HG03095 (cell line): ENCODE measurements at regions not wholly inside any gene's neighbourhood (a gene's known extent, or its start where the extent isn't known, plus 50 kb on each side); places are given as distances from the start of the nearest gene placed in this dataset.
"Not testable (repeated sequence)": the region's sequence is repeated elsewhere in the genome, so short reads cannot be mapped to it uniquely, and the experiment has no call there.

Source experiments
- ATAC-seq: cut with Tn5 transposase; IDR thresholded peaks from one replicate; pipeline ENCODE4 v1.9.1; 2021; ENCODE audit warnings: moderate library complexity; ENCODE audit not compliant: unreplicated experiment

DNA sequence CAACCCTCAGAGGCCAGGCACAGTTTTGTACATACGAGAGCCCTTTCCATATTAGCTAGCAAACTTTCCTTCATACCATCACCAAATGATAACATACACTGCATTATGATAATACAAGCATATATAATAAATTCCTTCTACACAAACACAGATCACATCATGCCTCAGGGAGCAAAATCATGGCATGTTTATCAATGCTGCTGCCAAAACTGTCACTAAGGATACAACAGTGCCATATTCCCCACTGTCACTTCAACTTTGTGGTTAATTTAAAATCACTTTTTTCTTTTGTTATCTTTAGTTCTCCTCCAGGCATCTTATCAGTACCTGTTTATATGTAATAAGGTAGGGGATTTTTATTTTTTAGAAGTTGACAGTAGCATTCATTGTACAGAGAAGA, 196.3 kb downstream of the EPM2A start:
- ATAC-seq, result no peak

GRCh38 chr6:145539831-145540230, 195.5 kb downstream of the EPM2A start:
- ATAC-seq, result no peak

DNA sequence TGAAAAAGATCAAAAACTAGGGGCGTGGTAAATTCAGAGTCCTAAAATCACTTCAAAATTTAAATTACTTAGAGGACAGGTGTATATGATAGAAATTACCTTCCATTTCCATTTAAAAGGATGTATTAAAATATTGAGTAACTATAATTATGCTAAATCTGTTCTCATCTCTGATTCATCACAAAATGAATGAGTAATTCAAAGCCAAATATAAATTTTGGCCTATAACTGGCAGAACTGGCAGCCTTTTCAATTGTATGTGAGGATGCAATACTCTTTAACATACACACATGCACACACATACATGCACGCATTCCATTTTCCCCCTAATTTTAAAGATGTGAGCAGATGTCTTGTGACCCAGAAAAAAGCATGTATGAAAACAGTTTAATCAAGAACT, 194.6 kb downstream of the EPM2A start:
- no peak for ATAC-seq

DNA sequence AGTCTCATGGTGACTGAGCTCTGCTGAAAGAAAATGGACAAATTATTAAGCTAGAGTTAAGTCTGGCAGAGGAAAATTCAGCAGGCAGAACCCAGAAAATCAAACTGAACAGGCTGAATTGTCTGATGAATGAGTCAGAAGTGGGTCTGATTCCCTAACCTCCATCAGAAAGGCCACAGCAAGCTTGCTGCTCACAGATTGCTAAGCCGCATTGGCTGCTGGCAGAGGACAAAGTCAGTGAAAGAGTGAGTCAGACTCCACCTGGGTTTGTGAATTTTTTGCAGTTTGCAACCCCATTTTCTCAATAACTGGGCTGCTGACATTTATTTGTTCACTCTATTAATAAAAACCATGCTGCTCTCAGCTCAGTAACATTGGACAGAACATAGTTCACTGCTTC, 191.3 kb downstream of the EPM2A start:
- no peak for ATAC-seq

DNA sequence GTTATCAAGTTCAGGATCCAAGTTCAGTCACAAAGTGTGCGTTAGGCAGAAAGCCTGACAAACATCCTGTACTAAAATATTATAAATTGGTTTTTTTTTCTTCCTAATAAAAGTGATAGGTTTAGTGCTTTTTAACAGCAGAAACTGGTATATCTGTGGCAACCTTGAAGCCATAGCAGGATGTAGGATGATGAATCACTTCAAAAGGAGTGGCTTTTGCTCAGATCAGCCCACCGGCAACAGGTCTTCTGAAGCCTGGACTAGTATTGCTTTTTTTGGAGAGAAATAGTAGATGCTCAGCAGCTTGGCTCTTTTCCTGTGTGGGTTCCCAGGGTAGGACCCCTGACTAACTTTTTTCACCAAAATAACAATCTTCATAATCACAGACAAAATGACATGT, 190.8 kb downstream of the EPM2A start:
- ATAC-seq, result no peak

DNA sequence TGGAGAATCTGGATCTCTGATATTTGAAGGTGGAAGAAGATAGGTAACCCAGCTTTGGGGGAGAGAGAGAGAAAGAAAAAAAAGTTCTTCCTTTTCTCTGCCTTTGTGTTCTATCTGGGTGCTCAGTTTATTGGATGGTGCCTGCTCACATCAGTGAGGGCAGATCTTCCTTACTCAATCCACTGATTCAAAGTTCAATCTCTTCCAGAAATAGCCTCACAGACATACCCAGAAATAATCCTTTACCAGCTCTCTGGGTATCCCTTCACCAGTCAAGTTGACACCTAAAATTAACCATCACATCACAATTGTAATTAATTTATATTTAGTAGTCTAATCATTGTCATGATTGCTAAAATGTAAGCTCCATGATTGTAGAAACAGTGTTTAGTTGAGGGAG, 189.1 kb downstream of the EPM2A start:
- ATAC-seq, result no peak

- no peak for ATAC-seq
Observed at GRCh38 chr6:145547594-145548335, 187.6 kb downstream of the EPM2A start.

GRCh38 chr6:145548933-145549648, 186.2 kb downstream of the EPM2A start:
- no peak for ATAC-seq

DNA sequence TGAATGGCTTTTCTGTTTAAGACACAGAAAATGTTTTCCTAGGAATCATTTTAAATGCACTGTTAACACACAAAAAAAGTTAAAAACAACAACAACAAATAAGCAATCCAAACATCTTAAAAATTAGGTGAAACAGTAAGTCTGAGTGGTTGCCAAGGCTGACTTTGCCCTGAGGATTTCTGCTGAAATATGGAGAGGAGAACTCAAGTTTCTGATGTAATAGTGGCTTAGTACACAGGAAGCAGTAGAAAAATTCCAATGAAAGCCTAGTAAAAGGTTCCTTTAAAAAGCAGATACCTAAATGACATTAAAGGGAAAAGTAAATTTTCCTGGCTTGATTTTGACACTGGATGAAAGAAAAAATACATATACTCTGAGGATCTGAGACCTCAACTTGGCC, 184.2 kb downstream of the EPM2A start:
- no peak for ATAC-seq

- no peak for ATAC-seq
Observed at GRCh38 chr6:145555084-145555483, 180.2 kb downstream of the EPM2A start.

- ATAC-seq, result no peak
Observed at GRCh38 chr6:145557474-145557873, 177.8 kb downstream of the EPM2A start.

DNA sequence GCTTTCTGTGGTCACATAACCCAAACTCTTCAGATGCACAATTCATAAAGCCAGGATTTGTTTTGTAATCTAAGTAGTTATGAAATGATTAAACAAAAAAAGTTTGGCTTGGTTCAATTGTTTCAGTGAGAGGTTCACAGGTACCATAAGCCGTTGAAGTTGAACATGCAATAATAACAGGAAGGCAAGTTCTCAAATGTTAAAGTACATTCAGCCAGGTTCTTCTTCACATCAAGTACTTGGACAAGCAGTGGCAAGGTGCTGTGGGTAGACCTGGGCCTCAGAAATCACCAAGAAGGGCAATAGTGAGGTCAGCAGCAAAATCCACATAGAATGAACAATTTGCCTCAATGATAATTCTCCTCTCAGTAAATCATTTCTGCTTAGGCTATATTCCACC, 175.5 kb downstream of the EPM2A start:
- no peak for ATAC-seq

GRCh38 chr6:145561095-145562072, 173.9 kb downstream of the EPM2A start:
- no peak for ATAC-seq

GRCh38 chr6:145562771-145563615, 172.3 kb downstream of the EPM2A start:
- no peak for ATAC-seq

DNA sequence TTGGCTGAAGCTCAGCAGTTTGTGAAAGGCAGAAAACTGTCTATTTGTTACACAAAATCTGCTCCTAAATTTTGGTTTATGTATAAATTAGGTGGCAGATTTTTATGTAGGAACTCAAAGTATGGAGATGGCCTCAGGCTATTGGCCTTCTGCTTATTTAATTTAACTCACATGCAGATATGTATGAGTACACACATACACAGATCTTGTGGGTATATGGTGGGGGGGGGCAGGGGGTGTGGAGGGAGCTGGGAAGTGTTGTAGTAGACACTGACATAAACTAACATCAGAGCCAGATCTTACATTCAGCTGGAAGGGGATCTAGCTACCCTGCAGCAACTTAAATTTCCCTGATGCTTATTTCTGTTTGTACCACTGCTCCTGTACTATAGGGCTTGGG, 170.8 kb downstream of the EPM2A start:
- no peak for ATAC-seq

DNA sequence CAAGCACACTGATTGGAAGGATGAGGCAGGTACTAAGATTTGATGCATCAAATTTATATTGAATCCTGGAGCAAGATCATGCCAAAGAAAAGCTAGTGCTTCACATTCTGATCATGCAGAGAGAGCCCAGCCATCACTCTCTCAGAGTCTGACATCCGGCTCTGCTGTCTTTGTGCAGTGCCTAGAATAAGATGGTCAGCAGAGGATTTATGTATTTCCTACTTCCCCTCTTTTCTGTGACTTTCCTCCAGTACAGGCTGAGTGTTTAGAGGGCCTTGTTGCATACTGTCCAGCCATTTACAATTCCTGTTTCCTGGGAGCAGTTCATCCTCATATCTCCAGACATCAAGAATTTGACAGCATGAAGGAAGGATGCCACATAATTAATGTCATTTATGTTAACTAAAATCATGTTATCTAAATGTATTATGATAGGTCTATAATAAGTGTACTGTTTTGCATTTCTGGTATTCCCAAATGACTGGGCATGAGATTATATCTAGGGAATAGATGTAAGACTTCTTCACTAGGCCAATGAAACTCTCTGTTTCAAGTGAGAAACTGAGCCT, 167.6 kb downstream of the EPM2A start:
- no peak for ATAC-seq

- ATAC-seq, result no peak
Observed at GRCh38 chr6:145569140-145569539, 166.2 kb downstream of the EPM2A start.

DNA sequence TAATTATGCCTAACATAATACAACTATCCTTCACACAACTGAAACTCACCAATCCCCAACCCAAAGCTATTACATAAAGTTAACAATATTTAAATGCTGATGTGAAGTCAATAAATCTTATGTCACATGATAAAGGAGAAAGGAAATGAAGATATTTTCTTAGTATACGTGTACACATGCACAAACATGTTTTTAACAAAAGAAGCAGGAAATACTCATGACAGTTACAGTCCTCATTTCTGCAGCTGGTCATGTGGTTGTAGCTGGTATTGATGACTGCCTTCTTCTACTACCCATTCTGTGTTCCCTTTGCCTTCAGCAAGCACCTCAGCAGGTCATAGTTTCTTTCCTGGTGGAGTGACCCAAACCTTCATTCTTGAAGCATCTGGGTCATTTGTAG, 165.0 kb downstream of the EPM2A start:
- ATAC-seq, result not testable (repeated sequence)

DNA sequence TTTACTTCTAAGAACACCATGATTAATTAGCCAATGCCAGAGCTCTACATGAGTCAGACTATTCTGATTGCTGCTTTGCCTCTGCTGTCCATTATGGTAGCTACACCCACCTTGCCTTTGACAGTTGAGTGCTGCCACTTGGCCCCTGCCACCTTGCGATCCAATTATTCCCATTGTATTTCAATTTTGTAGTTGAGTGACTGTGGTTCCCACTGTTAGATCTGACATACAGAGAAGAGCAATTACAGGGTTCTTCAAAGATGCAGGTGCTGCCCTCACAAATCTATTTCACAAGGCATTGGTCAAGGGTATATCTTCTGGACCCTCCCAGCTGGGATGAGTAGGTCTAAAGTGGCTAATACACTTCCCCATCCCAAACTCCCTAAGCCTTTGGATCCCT, 161.1 kb downstream of the EPM2A start:
- ATAC-seq, result not testable (repeated sequence)
